ENCODE measurements at regions not wholly inside any gene's neighbourhood (a gene's known extent, or its start where the extent isn't known, plus 50 kb on each side); places are given as distances from the start of the nearest gene placed in this dataset.
"Not testable (repeated sequence)": the region's sequence is repeated elsewhere in the genome, so short reads cannot be mapped to it uniquely, and the experiment has no call there.

GRCh38 chr7:85686401-85687181, 499.7 kb upstream of the SEMA3D start:
- 82 to 91% methylated on average over 7 of the region's 7 CpGs for WGBS, 2 donors
- Histone ChIP-seq H3K27me3 (no peaks in the 10 kb centered on the region), H3K9me3 (no peaks in the 10 kb centered on the region), H3K4me3 (no peak overlapping the region), H3K36me3 (ENCODE audit: low read depth, missing control alignments) (no peaks in the 10 kb centered on the region), H3K27ac (no peak overlapping the region), H3K4me1 (no peaks in the 10 kb centered on the region)
- intact Hi-C loops (cut with DNase I; ENCODE audit: low total_unique reads) = no loop called here
- DNase-seq = no peak
- TF ChIP-seq POLR2A (IDR thresholded peaks at IDR 0.05) = no peak
- TF ChIP-seq CTCF (IDR thresholded peaks at IDR 0.05) = no peak

DNA sequence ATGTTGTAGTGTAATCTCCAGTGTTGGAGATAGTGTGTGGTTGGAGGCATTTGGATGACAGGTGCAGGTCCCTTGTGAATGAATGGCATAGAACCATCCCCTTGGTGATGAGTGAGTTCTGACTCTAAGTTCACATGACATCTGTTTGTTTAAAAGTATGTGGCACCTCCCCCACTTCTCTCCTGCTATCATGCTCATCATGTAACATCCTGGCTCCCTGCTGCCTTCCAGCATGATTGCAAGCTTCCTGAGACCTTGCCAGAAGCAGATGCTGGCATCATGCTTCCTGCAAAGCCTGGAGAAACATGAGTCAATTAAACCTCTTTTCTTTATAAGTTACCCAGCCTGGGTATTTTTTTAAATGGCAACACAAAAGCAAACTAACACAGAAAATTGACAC, 499.0 kb upstream of the SEMA3D start:
- no peaks in the 10 kb centered on the region for H3K27me3 ChIP-seq
- no peak for TF ChIP-seq CTCF (IDR thresholded peaks at IDR 0.05)
- no peak for TF ChIP-seq POLR2A (IDR thresholded peaks at IDR 0.05)
- no peaks in the 10 kb centered on the region for H3K9me3 ChIP-seq
- no peak overlapping the region for H3K4me3 ChIP-seq
- intact Hi-C loops (cut with DNase I; ENCODE audit: low total_unique reads) = no loop called here
- no peaks in the 10 kb centered on the region for H3K36me3 ChIP-seq (ENCODE audit: low read depth, missing control alignments)
- DNase-seq = no peak
- no peaks in the 10 kb centered on the region for H3K4me1 ChIP-seq
- H3K27ac ChIP-seq = no peak overlapping the region

GRCh38 chr7:85682833-85683620, 496.2 kb upstream of the SEMA3D start:
- Histone ChIP-seq H3K9me3 (no peaks in the 10 kb centered on the region), H3K27me3 (no peaks in the 10 kb centered on the region), H3K27ac (no peak overlapping the region), H3K4me3 (no peak overlapping the region), H3K36me3 (ENCODE audit: low read depth, missing control alignments) (no peaks in the 10 kb centered on the region), H3K4me1 (no peaks in the 10 kb centered on the region)
- 82 to 89% methylated on average over 1 of the region's 1 CpG for WGBS, 2 donors
- no peak for TF ChIP-seq POLR2A (IDR thresholded peaks at IDR 0.05)
- no peak for TF ChIP-seq CTCF (IDR thresholded peaks at IDR 0.05)
- intact Hi-C loops (cut with DNase I; ENCODE audit: low total_unique reads) = no loop called here
- DNase-seq = no peak

- Histone ChIP-seq H3K27ac (no peak overlapping the region), H3K9me3 (no peaks in the 10 kb centered on the region), H3K36me3 (ENCODE audit: low read depth, missing control alignments) (no peaks in the 10 kb centered on the region), H3K27me3 (no peaks in the 10 kb centered on the region), H3K4me1 (no peaks in the 10 kb centered on the region), H3K4me3 (no peak overlapping the region)
- TF ChIP-seq POLR2A (IDR thresholded peaks at IDR 0.05) (no peak), CTCF (IDR thresholded peaks at IDR 0.05) (no peak)
- intact Hi-C loops (cut with DNase I; ENCODE audit: low total_unique reads) = no loop called here
- DNase-seq = no peak
- WGBS, 2 donors = 44 to 68% methylated on average over 2 of the region's 2 CpGs
Measured at GRCh38 chr7:85681241-85681640, 494.4 kb upstream of the SEMA3D start.

GRCh38 chr7:85675093-85675492, 488.2 kb upstream of the SEMA3D start:
- H3K27me3 ChIP-seq; DNase-seq; H3K9me3 ChIP-seq; intact Hi-C loops (cut with DNase I; ENCODE audit: low total_unique reads); H3K27ac ChIP-seq; H3K4me1 ChIP-seq; H3K36me3 ChIP-seq (ENCODE audit: low read depth, missing control alignments); H3K4me3 ChIP-seq: not testable (repeated sequence)
- WGBS, 2 donors = 70 to 86% methylated on average over 2 of the region's 2 CpGs
